H9 (cell line): ENCODE measurements at regions not wholly inside any gene's neighbourhood (a gene's known extent, or its start where the extent isn't known, plus 50 kb on each side); places are given as distances from the start of the nearest gene placed in this dataset.

Experiments used
- DNase-seq: peaks from one replicate; pipeline ENCODE4 v3.0.0-alpha.2; 2017
- H2AFZ ChIP-seq: one replicate; pipeline ENCODE4 v1.6.1; 2013; ENCODE audit warnings: mild to moderate bottlenecking, low read length, control low read depth, moderate library complexity
- H2AK5ac ChIP-seq: 2 replicates; pipeline ENCODE4 v1.6.1; 2013; ENCODE audit warnings: low read length, control low read depth, mixed read lengths; ENCODE audit not compliant: insufficient read length
- H2BK120ac ChIP-seq: one replicate; pipeline ENCODE4 v1.6.1; 2013; ENCODE audit warnings: low read depth, mild to moderate bottlenecking, low read length, control low read depth, inconsistent platforms; ENCODE audit not compliant: poor library complexity, severe bottlenecking
- H2BK12ac ChIP-seq: 2 replicates; pipeline ENCODE4 v1.6.1; 2013; ENCODE audit warnings: low read length, control low read depth, mixed read lengths, low read depth; ENCODE audit not compliant: insufficient read length
- H2BK15ac ChIP-seq: 2 replicates; pipeline ENCODE4 v1.6.1; 2013; ENCODE audit warnings: low read depth, low read length, control low read depth
- H2BK20ac ChIP-seq: one replicate; pipeline ENCODE4 v1.6.1; 2013; ENCODE audit warnings: low read depth, mild to moderate bottlenecking, low read length, control low read depth, inconsistent platforms; ENCODE audit not compliant: poor library complexity, severe bottlenecking
- H2BK5ac ChIP-seq: 2 replicates; pipeline ENCODE4 v1.6.1; 2013; ENCODE audit warnings: low read length, control low read depth, mixed read lengths; ENCODE audit not compliant: insufficient read length
- H3K14ac ChIP-seq: 2 replicates; pipeline ENCODE4 v1.6.1; 2013; ENCODE audit warnings: low read length, control low read depth; ENCODE audit not compliant: insufficient read depth
- H3K18ac ChIP-seq: 2 replicates; pipeline ENCODE4 v1.6.1; 2013; ENCODE audit warnings: low read depth, mild to moderate bottlenecking, mixed read lengths, low read length, control low read depth; ENCODE audit not compliant: insufficient read length
- H3K23ac ChIP-seq: 2 replicates; pipeline ENCODE4 v1.6.1; 2013; ENCODE audit warnings: low read length, control low read depth, mixed read lengths, low read depth; ENCODE audit not compliant: insufficient read length
- H3K23me2 ChIP-seq: 2 replicates; pipeline ENCODE4 v1.6.1; 2013; ENCODE audit warnings: low read depth, mild to moderate bottlenecking, mixed read lengths, low read length, control low read depth; ENCODE audit not compliant: insufficient read length, poor library complexity, severe bottlenecking
- H3K27ac ChIP-seq: 2 replicates; pipeline ENCODE4 v1.5.1; 2013; ENCODE audit warnings: low read length, control low read depth, mixed read lengths, low read depth; ENCODE audit not compliant: insufficient read length
- H3K27me3 ChIP-seq: 2 replicates; pipeline ENCODE4 v1.6.1; 2013; ENCODE audit warnings: low read length, control low read depth, inconsistent platforms; ENCODE audit not compliant: insufficient read depth
- H3K4ac ChIP-seq: 2 replicates; pipeline ENCODE4 v1.6.1; 2013; ENCODE audit warnings: low read depth, mild to moderate bottlenecking, control low read depth, inconsistent platforms, low read length, moderate library complexity
- H3K4me1 ChIP-seq: 2 replicates; pipeline ENCODE4 v1.6.1; 2013; ENCODE audit warnings: low read length, control low read depth, inconsistent platforms; ENCODE audit not compliant: insufficient read depth
- H3K4me2 ChIP-seq: 2 replicates; pipeline ENCODE4 v1.6.1; 2013; ENCODE audit warnings: low read length, control low read depth, mixed read lengths; ENCODE audit not compliant: insufficient read length, insufficient read depth
- H3K56ac ChIP-seq: 2 replicates; pipeline ENCODE4 v1.6.1; 2013; ENCODE audit warnings: low read depth, mild to moderate bottlenecking, mixed read lengths, low read length, control low read depth; ENCODE audit not compliant: insufficient read length
- H3K79me1 ChIP-seq: 2 replicates; pipeline ENCODE4 v1.6.1; 2013; ENCODE audit warnings: low read depth, mild to moderate bottlenecking, moderate library complexity, low read length, control low read depth, inconsistent platforms; ENCODE audit not compliant: insufficient read depth, poor library complexity, severe bottlenecking
- H3K79me2 ChIP-seq: 2 replicates; pipeline ENCODE4 v1.6.1; 2013; ENCODE audit warnings: low read length, control low read depth, inconsistent platforms; ENCODE audit not compliant: insufficient read depth
- H3K9ac ChIP-seq: 2 replicates; pipeline ENCODE4 v1.6.1; 2013; ENCODE audit warnings: low read length, control low read depth, mixed read lengths; ENCODE audit not compliant: insufficient read length; ENCODE audit errors: extremely low read depth
- H3K9me3 ChIP-seq: one replicate; pipeline ENCODE4 v1.6.1; 2013; ENCODE audit warnings: low read depth, low read length, inconsistent platforms; ENCODE audit not compliant: control insufficient read depth
- H3T11ph ChIP-seq: one replicate; pipeline ENCODE4 v1.6.1; 2013; ENCODE audit warnings: mild to moderate bottlenecking, low read length, control low read depth, inconsistent platforms
- H4K20me1 ChIP-seq: one replicate; pipeline ENCODE4 v1.6.1; 2013; ENCODE audit not compliant: control insufficient read depth, insufficient read length, insufficient read depth
- H4K5ac ChIP-seq: 2 replicates; pipeline ENCODE4 v1.6.1; 2013; ENCODE audit warnings: low read depth, mild to moderate bottlenecking, mixed read lengths, low read length, control low read depth; ENCODE audit not compliant: insufficient read length
- H4K8ac ChIP-seq: replicated peaks from 2 replicates; pipeline ENCODE4 v1.6.1; 2013; ENCODE audit warnings: low read length, control low read depth, mixed read lengths, low read depth; ENCODE audit not compliant: insufficient read length
- H4K91ac ChIP-seq: 2 replicates; pipeline ENCODE4 v1.6.1; 2013; ENCODE audit warnings: low read depth, mild to moderate bottlenecking, moderate library complexity, mixed read lengths, low read length, control low read depth; ENCODE audit not compliant: insufficient read length
- H3K27ac Mint-ChIP-seq, 3 experiments: 2 replicates in 2 of 3; 3 replicates in 1 of 3; pipeline ENCODE4 v1.8.0; 2020 to 2021; ENCODE audit warnings: mixed read lengths in 3 of 3, mild to moderate bottlenecking in 1 of 3, moderate library complexity in 1 of 3
- H3K27me3 Mint-ChIP-seq: 2 replicates; pipeline ENCODE4 v1.8.0; 2021; ENCODE audit warnings: low read depth, mild to moderate bottlenecking, moderate library complexity, mixed read lengths
- H3K36me3 Mint-ChIP-seq, 3 experiments: 2 replicates in 2 of 3; 3 replicates in 1 of 3; pipeline ENCODE4 v1.8.0; 2020 to 2021; ENCODE audit warnings: low read depth in 3 of 3, mixed read lengths in 3 of 3; ENCODE audit not compliant: insufficient read depth in 1 of 3
- H3K4me1 Mint-ChIP-seq, 2 experiments: 2 replicates each; pipeline ENCODE4 v1.8.0; 2020; ENCODE audit warnings: mixed read lengths in 2 of 2
- H3K4me3 Mint-ChIP-seq, 2 experiments: 2 replicates in 1 of 2; 3 replicates in 1 of 2; pipeline ENCODE4 v1.8.0; 2020 to 2021; ENCODE audit warnings: mild to moderate bottlenecking in 2 of 2, mixed read lengths in 2 of 2, moderate library complexity in 1 of 2
- H3K9me3 Mint-ChIP-seq, 2 experiments: 2 replicates in 1 of 2; 3 replicates in 1 of 2; pipeline ENCODE4 v1.8.0; 2020; ENCODE audit warnings: mild to moderate bottlenecking in 2 of 2, mixed read lengths in 2 of 2, moderate library complexity in 1 of 2
- CTCF ChIP-seq: fragments of 200-600 bp; sonication (generic); conservative IDR thresholded peaks from 3 replicates; pipeline ENCODE4 v1.8.0; 2021; ENCODE audit warnings: antibody characterized with exemption, mild to moderate bottlenecking
- WGBS: extraction: QIAGEN DNeasy Blood & Tissue Kit; methylation state at CpG from one replicate; pipeline ENCODE4 v1.1.7; 2013; ENCODE audit warnings: missing lambda C conversion rate, low lambda C conversion rate, mixed read lengths; ENCODE audit not compliant: insufficient read length; ENCODE audit errors: extremely low coverage; 5-methylcytosine and 5-hydroxymethylcytosine counted together

DNA sequence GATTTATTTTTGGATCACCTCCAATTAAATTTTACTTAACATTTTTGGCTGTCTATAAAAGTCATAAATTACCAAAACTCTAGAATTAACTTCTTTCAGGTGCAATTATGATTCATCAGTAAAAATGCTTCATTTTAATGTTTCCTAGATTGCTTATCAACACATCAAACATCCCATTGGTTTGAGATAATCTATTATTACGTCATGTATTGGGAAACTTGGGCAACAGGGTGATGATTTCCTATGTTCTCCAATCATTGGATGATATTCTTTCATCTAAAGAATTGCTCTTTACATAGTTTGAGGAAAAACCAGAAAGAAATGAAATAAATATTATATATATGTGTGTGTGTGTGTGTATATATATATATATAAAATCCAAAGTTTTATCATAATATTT lies 76.8 kb upstream of the KCNJ6 start:
- H3K9ac ChIP-seq, result no peak overlapping the region
- no peak overlapping the region for H3K23ac ChIP-seq
- no peak overlapping the region for H4K8ac ChIP-seq
- no peak overlapping the region for H3K14ac ChIP-seq
- no peaks in the 10 kb centered on the region; a peak in 1 of 7 replicates for H3K36me3 Mint-ChIP-seq
- H3K9me3 Mint-ChIP-seq, result no peaks in the 10 kb centered on the region; a peak in 1 of 5 replicates
- H2AK5ac ChIP-seq, result no peak overlapping the region
- no peak overlapping the region for H2AFZ ChIP-seq
- no peaks in the 10 kb centered on the region for H3K4me1 ChIP-seq
- H3K27ac Mint-ChIP-seq, result no peak overlapping the region
- no peaks in the 10 kb centered on the region for H4K20me1 ChIP-seq
- H3K23me2 ChIP-seq, result no peaks in the 10 kb centered on the region
- H2BK15ac ChIP-seq, result no peak overlapping the region
- peaks cover 0 to 7% of the 10 kb centered on the region in 2 experiments; a peak in 2 of 4 replicates for H3K4me1 Mint-ChIP-seq
- H2BK20ac ChIP-seq, result no peak overlapping the region
- H3K79me2 ChIP-seq, result no peaks in the 10 kb centered on the region
- no peak overlapping the region for H4K91ac ChIP-seq
- no peaks in the 10 kb centered on the region for H3K79me1 ChIP-seq
- no peak for TF ChIP-seq CTCF
- DNase-seq, result no peak
- no peak overlapping the region for H3K4me3 Mint-ChIP-seq
- H2BK120ac ChIP-seq, result no peak overlapping the region
- H3T11ph ChIP-seq, result no peak overlapping the region
- H3K4ac ChIP-seq, result no peak overlapping the region
- H3K27ac ChIP-seq, result no peak overlapping the region
- no peaks in the 10 kb centered on the region for H3K9me3 ChIP-seq
- no peak overlapping the region for H2BK5ac ChIP-seq
- H3K27me3 ChIP-seq, result no peaks in the 10 kb centered on the region
- H3K18ac ChIP-seq, result no peak overlapping the region
- no peak overlapping the region for H2BK12ac ChIP-seq
- H3K56ac ChIP-seq, result no peak overlapping the region
- H3K27me3 Mint-ChIP-seq, result no peaks in the 10 kb centered on the region
- WGBS, result no CpG with 5 or more reads among the region's 1 CpG
- H3K4me2 ChIP-seq, result no peak overlapping the region
- no peak overlapping the region for H4K5ac ChIP-seq
